ENCODE measurements at regions not wholly inside any gene's neighbourhood (a gene's known extent, or its start where the extent isn't known, plus 50 kb on each side); places are given as distances from the start of the nearest gene placed in this dataset.

- TF ChIP-seq, protein P1, sequence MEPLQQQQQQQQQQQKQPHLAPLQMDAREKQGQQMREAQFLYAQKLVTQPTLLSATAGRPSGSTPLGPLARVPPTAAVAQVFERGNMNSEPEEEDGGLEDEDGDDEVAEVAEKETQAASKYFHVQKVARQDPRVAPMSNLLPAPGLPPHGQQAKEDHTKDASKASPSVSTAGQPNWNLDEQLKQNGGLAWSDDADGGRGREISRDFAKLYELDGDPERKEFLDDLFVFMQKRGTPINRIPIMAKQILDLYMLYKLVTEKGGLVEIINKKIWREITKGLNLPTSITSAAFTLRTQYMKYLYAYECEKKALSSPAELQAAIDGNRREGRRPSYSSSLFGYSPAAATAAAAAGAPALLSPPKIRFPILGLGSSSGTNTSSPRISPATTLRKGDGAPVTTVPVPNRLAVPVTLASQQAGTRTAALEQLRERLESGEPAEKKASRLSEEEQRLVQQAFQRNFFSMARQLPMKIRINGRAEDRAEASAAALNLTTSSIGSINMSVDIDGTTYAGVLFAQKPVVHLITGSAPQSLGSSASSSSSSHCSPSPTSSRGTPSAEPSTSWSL (CRISPR knock-in tag; IDR thresholded peaks at IDR 0.05; ENCODE audit: borderline replicate concordance) = no peak
- TF ChIP-seq ETS2 (tag; IDR thresholded peaks at IDR 0.05; ENCODE audit: borderline replicate concordance, poor library complexity, severe bottlenecking) (no peak), FOXA1 (IDR thresholded peaks at IDR 0.05; ENCODE audit: borderline replicate concordance) (no peak), MYBL2 (IDR thresholded peaks at IDR 0.05; ENCODE audit: low read depth) (no peak), MYBL2 (CRISPR knock-in tag; IDR thresholded peaks at IDR 0.05; ENCODE audit: borderline replicate concordance) (no peak), MXI1 (IDR thresholded peaks at IDR 0.05; ENCODE audit: low read depth, low read length) (no peak), ATF3 (IDR thresholded peaks at IDR 0.05) (no peak), ATF3 (CRISPR knock-in tag; conservative IDR thresholded peaks at IDR 0.05) (no peak), HMG20A (CRISPR knock-in tag; conservative IDR thresholded peaks at IDR 0.05) (no peak)
These were observed 102.8 kb downstream of the SNRPN start (continued) for GRCh38 chr15:25057574-25057973.
